Fibroblast of lung (primary cell): ENCODE measurements at regions not wholly inside any gene's neighbourhood (a gene's known extent, or its start where the extent isn't known, plus 50 kb on each side); places are given as distances from the start of the nearest gene placed in this dataset.

Source experiments
- DNase-seq, 2 donors: peaks; one replicate each; pipeline versions ENCODE4 v3.0.0 to v3.0.0-alpha.2; 2010; ENCODE audit warnings: low read depth in 2 of 2
- H2AFZ ChIP-seq: 2 replicates; pipeline ENCODE4 v1.5.1; 2012; ENCODE audit warnings: low read length, control low read depth, inconsistent platforms
- H3K27ac ChIP-seq: 2 replicates; pipeline ENCODE4 v1.5.1; 2011; ENCODE audit warnings: low read length, control low read depth; ENCODE audit not compliant: insufficient read depth
- H3K27me3 ChIP-seq: 2 replicates; pipeline ENCODE4 v1.5.1; 2011; ENCODE audit warnings: mild to moderate bottlenecking, low read length; ENCODE audit not compliant: control insufficient read depth, insufficient read depth
- H3K36me3 ChIP-seq: 2 replicates; pipeline ENCODE4 v1.5.1; 2011; ENCODE audit warnings: low read length; ENCODE audit not compliant: control insufficient read depth, insufficient read depth
- H3K4me1 ChIP-seq: 2 replicates; pipeline ENCODE4 v1.5.1; 2011; ENCODE audit warnings: low read length; ENCODE audit not compliant: control insufficient read depth, insufficient read depth; ENCODE audit errors: extremely low read depth
- H3K4me2 ChIP-seq: 2 replicates; pipeline ENCODE4 v1.5.1; 2011; ENCODE audit warnings: low read length, control low read depth; ENCODE audit not compliant: insufficient read depth; ENCODE audit errors: extremely low read depth
- H3K4me3 ChIP-seq, 4 experiments: fragments of 200-600 bp in 1 of 4; sonication (generic) in 1 of 4; replicated peaks in 1 of 4; 2 replicates each; pipeline ENCODE4 v1.5.1; 2011 to 2016; ENCODE audit warnings: low read length in 4 of 4, low read depth in 3 of 4, mild to moderate bottlenecking in 3 of 4, control low read depth in 2 of 4, inconsistent platforms in 1 of 4, mixed read lengths in 1 of 4; ENCODE audit not compliant: insufficient read depth in 1 of 4; ENCODE audit errors: control extremely low read depth in 1 of 4
- H3K79me2 ChIP-seq: 2 replicates; pipeline ENCODE4 v1.5.1; 2012; ENCODE audit warnings: mild to moderate bottlenecking, low read length, inconsistent platforms; ENCODE audit not compliant: control insufficient read depth, insufficient read depth
- H3K9ac ChIP-seq: 2 replicates; pipeline ENCODE4 v1.5.1; 2011; ENCODE audit warnings: mild to moderate bottlenecking, low read length, control low read depth; ENCODE audit not compliant: insufficient read depth
- H3K9me3 ChIP-seq: 2 replicates; pipeline ENCODE4 v1.5.1; 2012; ENCODE audit warnings: low read depth, low read length; ENCODE audit not compliant: control insufficient read depth, insufficient read depth
- H4K20me1 ChIP-seq: 2 replicates; pipeline ENCODE4 v1.5.1; 2011; ENCODE audit warnings: low read length; ENCODE audit not compliant: control insufficient read depth, insufficient read depth; ENCODE audit errors: extremely low read depth
- EZH2 ChIP-seq: IDR thresholded peaks from 2 replicates; pipeline ENCODE4 v1.5.1; 2012; ENCODE audit warnings: low read length, control low read depth, mild to moderate bottlenecking; ENCODE audit errors: missing control alignments
- TF ChIP-seq, protein P1 (sequence below), 2 donors: IDR thresholded peaks in 1 of 2; conservative IDR thresholded peaks in 1 of 2; 1 replicate in 1 of 2; 2 replicates in 1 of 2; pipeline ENCODE4 v1.5.1; 2011 to 2012; ENCODE audit warnings: low read length in 2 of 2, control low read depth in 1 of 2, inconsistent platforms in 1 of 2, low read depth in 1 of 2, mild to moderate bottlenecking in 1 of 2

GRCh38 chrY:7339391-7340087, 428.0 kb upstream of the AMELY start:
- Histone ChIP-seq H3K79me2 (no peaks in the 10 kb centered on the region), H3K9ac (no peak overlapping the region), H3K27ac (no peak overlapping the region), H3K4me2 (no peak overlapping the region), H3K4me1 (no peaks in the 10 kb centered on the region), H2AFZ (no peak overlapping the region), H3K27me3 (no peaks in the 10 kb centered on the region), H4K20me1 (no peaks in the 10 kb centered on the region), H3K36me3 (no peaks in the 10 kb centered on the region), H3K4me3 (no peak overlapping the region), H3K9me3 (no peaks in the 10 kb centered on the region)
- TF ChIP-seq, protein P1, sequence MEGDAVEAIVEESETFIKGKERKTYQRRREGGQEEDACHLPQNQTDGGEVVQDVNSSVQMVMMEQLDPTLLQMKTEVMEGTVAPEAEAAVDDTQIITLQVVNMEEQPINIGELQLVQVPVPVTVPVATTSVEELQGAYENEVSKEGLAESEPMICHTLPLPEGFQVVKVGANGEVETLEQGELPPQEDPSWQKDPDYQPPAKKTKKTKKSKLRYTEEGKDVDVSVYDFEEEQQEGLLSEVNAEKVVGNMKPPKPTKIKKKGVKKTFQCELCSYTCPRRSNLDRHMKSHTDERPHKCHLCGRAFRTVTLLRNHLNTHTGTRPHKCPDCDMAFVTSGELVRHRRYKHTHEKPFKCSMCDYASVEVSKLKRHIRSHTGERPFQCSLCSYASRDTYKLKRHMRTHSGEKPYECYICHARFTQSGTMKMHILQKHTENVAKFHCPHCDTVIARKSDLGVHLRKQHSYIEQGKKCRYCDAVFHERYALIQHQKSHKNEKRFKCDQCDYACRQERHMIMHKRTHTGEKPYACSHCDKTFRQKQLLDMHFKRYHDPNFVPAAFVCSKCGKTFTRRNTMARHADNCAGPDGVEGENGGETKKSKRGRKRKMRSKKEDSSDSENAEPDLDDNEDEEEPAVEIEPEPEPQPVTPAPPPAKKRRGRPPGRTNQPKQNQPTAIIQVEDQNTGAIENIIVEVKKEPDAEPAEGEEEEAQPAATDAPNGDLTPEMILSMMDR (conservative IDR thresholded peaks at IDR 0.05 in 1 of 2, IDR thresholded peaks at IDR 0.05 in 1 of 2; ENCODE audit: low read depth in 1 of 2, low read length in 2 of 2): no peak
- no peak for TF ChIP-seq EZH2
- DNase-seq: no peak

DNA sequence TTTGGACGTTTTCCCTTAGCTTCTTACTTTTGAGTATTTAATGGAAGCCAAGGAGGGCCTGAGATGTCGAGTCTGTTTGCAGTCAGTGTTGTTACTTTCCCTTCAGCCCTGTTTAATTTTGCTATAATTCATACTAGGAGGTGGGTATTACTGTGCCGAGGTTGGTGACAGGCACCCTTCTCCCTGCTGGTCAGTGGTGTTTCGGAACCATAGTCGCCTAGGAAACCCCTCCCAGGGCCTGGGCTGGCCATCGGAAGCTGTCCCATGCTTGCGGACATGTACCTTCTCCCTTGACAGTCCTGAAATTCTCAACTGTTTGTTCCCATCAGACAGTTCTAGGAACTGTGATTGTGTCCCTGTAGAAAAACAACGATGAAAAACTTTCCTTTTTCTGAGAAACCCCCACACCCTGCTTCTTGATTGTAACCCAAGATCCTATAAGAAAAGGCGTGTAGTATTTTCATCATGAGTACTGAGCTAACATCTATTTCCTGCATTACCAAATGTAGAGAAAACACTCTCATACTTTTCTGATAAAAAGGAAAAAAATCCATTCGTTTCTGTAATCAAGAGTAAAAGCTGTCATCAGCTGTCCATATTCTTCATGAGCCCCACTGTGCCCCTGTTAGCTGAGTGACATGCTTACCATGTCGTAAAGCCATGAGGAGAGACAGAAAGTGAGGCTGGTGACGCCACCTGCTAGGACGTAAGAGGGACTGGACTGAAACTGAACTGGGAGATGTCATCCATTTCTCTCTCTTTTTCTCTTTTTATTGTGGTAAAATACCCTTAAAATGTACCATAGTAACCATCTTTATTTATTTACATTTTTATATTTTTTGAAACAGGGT, 424.7 kb upstream of the AMELY start:
- TF ChIP-seq EZH2: no peak
- TF ChIP-seq, protein P1 (conservative IDR thresholded peaks at IDR 0.05 in 1 of 2, IDR thresholded peaks at IDR 0.05 in 1 of 2; ENCODE audit: low read depth in 1 of 2, low read length in 2 of 2): no peak
- H3K36me3 ChIP-seq: no peaks in the 10 kb centered on the region

GRCh38 chrY:7334449-7334848, 422.9 kb upstream of the AMELY start:
- Histone ChIP-seq H3K27me3 (no peaks in the 10 kb centered on the region), H3K79me2 (no peaks in the 10 kb centered on the region), H3K4me2 (no peak overlapping the region), H2AFZ (no peak overlapping the region), H3K9me3 (no peaks in the 10 kb centered on the region), H3K9ac (no peak overlapping the region), H3K4me3 (no peak overlapping the region), H3K36me3 (no peaks in the 10 kb centered on the region), H3K27ac (no peak overlapping the region), H3K4me1 (no peaks in the 10 kb centered on the region), H4K20me1 (no peaks in the 10 kb centered on the region)
- DNase-seq: no peak
- TF ChIP-seq EZH2: no peak
- TF ChIP-seq, protein P1 (conservative IDR thresholded peaks at IDR 0.05 in 1 of 2, IDR thresholded peaks at IDR 0.05 in 1 of 2; ENCODE audit: low read depth in 1 of 2, low read length in 2 of 2): no peak

More for the DNA sequence above, 424.7 kb upstream of the AMELY start:
- no peak overlapping the region for H3K4me3 ChIP-seq
- H3K4me1 ChIP-seq: no peaks in the 10 kb centered on the region
- no peaks in the 10 kb centered on the region for H3K79me2 ChIP-seq
- no peaks in the 10 kb centered on the region for H3K27me3 ChIP-seq
- no peak for DNase-seq
- no peak overlapping the region for H2AFZ ChIP-seq
- H3K9ac ChIP-seq: no peak overlapping the region
- H3K4me2 ChIP-seq: no peak overlapping the region
- no peaks in the 10 kb centered on the region for H4K20me1 ChIP-seq
- no peak overlapping the region for H3K27ac ChIP-seq
- no peaks in the 10 kb centered on the region for H3K9me3 ChIP-seq
